HK-2 (cell line): ENCODE measurements at regions not wholly inside any gene's neighbourhood (a gene's known extent, or its start where the extent isn't known, plus 50 kb on each side); places are given as distances from the start of the nearest gene placed in this dataset.

Experiments used
- DNase-seq: peaks from one replicate; pipeline ENCODE4 v3.0.0-alpha.2; 2018; ENCODE audit not compliant: unreplicated experiment

DNA sequence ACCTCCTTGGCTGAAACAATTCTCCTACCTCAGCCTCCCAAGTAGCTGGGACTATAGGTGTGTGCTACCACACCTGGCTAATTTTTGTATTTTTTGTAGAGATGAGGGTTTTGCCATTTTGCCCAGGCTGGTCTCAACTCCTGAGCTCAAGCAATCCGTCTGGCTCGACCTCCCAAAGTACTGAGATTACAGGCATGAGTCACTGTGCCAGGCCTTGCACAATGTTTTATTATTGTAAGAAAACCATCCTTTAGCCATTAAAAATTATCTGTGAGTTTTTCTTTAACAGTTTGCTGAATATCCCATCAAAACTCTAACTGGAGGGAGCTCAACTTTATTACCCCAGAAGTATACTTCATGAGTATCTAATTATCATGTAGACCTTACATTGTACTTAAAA, 900.3 kb downstream of the PCDH7 start:
- DNase-seq, result no peak

DNA sequence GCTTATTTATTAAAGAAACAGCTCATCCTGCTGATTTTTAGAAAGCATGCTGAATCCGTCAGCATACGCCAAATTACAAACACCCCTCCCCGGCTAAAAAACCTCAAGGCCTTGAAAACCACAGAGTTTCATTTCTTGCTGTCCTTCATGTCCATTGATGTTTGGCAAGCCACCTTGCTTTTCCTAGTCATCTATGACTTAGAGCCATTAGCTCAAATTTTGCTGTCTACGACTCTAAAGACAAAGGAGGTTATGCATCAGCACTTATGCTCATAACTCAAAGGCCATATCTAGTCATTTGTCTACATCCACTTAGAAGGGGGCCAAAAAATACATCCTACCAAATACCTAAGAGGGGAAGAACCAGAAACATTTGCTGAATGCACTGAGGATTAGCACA, 925.1 kb downstream of the PCDH7 start:
- no peak for DNase-seq

DNA sequence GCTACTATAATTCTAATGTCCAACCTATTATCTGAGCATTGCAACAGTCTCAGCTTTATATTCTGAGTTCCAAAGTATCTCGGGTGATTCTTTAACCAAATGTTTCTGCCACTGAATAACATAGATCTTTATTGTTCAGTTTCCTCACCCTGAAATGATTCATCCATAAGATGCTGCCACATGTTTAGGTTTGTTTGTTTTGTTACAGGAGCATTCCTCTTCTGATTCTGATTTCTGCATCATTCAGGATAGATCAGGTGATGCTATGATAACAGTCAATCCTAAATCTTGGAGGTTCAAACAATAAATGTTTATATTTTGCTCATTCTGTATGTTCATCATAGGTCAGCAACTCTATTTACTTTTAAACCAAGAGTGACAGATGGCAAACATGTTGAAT, 927.6 kb downstream of the PCDH7 start:
- DNase-seq, result no peak

DNA sequence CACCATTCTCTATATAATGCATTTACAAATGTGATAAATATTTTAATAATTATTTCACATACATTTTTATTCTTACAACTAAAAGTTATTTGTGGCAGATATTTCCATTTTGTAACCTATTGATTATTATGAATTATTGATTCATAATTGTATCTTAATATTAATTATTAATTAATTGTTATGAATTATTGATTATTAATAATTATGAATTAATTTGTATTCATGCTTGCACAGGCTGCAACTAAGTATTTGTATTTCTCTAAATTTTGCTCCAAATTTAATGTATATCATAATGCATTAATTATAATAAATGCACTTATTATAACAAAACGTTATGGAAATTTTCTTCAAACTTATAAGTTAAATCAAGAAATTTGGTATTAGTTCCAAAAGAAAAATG, 929.7 kb downstream of the PCDH7 start:
- DNase-seq, result no peak

DNA sequence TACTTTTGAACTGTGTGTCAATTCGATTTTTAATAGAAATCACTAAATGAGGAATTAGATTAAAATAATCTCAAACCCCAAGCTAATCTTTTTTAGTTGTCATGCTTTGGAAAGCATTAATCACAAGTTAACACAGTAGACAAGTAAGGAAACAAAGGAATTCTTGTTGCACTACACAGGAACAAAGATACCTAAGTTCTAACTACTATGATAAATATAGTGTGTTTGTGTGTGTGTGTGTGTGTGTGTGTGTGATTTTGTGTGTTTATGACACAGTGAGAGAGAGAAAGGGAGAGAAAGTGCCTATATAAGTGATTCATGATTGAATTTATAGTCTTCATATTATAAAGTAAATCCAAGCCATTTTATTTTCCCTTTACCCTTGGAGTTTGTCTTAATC, 931.4 kb downstream of the PCDH7 start:
- DNase-seq, result no peak

DNA sequence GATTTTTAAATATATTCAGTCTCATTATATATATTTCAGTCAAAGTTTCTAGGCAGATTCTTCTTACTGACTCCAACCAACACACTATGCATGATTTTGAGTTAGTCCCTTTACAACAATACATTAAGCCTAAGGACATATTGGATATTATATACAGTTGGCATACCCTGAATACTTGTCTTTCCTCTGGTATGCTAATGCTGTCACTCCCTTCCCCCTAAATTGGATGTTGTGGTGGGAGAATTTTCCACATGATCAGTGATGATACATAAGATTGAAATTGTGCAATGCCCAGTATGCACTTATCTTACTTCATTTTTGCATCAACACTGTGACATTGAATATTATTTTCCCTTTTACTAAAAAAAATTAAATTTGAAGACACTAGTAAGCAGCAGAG, 935.2 kb downstream of the PCDH7 start:
- no peak for DNase-seq

DNA sequence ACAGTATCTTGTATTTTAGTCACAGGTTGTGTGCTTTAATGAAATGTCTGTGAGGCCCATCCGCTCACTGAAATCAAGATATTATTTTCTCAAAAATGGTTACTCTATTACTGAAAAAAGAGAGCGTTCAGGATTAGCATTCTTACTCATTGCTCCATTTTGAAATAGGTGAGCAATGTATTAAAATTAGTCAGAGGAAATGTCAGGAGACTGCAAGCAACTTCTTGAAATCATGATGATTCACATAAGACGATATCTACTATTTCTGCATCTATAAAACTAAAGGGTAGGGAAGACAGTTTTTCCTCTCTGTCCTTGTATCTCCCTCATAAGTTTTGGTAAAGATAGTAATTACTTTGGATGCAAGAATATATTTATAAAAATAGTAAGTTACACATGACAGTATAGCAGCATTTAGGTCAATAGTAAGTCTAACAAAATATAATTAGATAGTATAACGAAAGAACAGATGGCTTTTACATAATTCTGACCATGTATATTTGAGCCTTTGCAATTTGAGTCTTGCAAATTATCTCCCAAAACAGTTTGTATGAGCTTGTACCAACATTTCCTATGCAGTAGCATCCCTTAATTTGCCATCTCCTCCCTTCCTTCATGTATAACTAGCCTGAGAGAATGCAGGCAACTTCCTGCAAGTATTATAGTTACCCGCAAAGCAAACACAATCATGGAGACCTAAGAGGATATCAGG, 937.8 kb downstream of the PCDH7 start:
- DNase-seq, result no peak

DNA sequence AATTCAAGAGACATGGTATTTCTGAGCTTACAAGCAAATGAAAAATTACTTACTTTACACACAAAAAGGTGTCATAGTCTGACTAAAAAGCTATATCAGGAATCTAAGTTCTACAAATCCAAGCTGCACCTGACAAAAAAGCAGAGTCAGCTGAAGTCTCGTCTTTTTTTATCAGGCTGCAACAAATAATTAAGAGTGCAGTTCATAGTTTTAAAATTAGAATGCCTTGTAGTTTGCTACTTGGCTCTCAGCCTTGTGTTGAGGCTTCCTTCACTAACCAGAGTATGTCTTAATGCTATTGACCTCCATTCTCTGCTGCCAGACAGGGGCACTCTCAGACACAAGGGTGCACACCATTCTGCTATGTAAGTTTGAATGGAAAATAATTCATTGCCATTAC, 940.7 kb downstream of the PCDH7 start:
- DNase-seq, result no peak

DNA sequence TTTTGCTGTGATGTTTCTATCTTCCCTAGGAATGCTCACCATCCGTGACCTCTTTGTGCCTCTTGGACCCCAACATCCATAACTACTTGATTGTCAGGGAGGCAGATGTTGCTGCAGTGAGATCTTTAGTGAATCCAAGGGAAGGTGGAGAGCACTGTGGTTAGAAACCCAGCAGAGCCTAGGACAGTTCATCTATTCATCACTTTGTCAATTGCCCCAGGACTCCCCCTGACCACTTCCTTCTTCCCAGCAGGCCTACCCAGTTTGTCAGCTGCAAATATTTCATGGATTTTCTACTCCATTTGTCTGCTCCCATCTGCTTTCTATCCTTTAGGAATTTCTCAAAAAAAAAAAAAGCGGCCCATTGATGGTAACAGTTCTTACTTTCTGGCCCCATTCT, 942.8 kb downstream of the PCDH7 start:
- no peak for DNase-seq

DNA sequence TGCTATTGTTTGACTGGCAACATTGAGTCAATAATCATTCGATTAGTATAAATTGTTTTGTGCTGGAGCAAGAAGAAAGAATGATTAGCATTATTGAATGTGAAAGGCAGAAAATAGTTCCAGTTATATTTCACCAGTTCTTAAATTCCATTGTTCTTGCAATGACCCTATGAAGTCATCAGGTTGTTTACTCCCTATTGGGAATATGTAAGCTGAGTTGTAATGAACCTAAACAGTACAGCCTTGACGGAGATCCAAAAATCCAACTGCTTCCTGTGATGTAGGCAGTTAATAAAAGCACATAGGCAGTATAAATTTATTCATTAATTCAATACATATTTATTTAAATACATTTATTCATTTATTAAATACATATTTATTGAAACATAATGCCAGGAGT, 947.5 kb downstream of the PCDH7 start:
- DNase-seq, result no peak

DNA sequence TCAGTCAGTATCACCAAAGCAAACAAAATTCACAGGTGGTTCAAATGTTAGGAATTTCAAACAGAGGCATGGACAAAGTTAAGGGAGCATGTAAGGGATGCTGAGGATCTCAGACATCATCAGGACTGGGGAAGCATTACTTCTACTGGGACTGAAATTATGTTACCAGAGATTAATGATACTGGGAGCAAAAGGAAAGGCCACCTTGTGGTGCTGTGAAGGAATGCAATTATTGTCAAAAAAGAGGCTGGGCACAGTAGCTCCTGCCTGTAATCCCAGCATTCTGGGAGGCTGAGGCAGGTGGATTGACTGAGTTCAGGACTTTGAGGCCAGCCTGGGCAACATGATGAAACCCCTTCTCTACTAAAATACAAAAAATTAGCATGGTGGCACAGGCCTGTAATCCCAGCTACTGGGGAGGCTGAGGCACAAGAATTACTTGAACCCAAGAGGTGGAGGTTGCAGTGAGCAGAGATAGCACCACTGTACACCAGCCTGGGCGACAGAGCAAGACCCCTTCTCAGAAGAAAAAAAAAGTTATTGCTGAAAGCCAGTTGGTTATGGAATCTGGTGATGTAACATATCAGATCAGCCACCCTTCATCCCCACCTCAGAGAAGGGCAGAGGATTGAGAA, 954.3 kb downstream of the PCDH7 start:
- peak; percentile 17 for DNase-seq

DNA sequence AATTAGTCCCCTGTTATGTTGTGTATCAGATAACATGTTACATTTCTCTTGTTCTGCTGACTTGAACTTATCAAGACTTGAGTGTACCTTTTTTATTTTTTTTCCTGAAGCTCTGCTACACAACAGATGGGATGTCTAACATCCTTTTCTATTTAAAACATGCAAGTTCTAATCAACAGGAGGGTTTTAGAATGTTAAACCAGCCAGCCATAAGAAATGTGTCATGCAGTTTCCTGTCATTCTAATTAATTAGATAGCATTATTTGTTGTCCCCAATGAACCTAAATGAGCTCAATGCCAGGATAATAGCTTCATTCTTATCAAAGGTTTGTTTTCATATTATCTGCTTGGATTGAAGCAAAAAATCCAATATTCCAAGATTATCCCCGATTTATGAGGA, 958.2 kb downstream of the PCDH7 start:
- DNase-seq, result no peak

DNA sequence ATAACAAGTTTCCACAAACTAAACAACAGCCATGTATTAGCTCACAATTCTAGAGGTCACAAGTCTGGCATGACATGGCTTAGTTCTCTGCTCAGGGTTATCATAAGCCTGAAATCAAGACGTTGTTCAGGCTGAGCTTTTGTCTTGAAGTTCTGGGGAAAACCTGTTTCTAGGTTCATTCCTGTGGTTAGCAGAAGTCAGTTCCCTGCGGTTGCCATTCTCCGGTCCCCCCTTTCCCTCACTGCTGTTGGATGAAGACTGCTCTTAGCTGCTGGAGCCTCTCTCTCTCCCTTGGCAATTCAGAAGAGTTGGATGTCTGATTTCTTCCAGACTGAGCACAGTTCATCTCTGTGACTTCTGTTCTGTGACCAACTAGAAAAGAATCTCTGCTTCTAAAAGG, 962.6 kb downstream of the PCDH7 start:
- DNase-seq, result no peak

DNA sequence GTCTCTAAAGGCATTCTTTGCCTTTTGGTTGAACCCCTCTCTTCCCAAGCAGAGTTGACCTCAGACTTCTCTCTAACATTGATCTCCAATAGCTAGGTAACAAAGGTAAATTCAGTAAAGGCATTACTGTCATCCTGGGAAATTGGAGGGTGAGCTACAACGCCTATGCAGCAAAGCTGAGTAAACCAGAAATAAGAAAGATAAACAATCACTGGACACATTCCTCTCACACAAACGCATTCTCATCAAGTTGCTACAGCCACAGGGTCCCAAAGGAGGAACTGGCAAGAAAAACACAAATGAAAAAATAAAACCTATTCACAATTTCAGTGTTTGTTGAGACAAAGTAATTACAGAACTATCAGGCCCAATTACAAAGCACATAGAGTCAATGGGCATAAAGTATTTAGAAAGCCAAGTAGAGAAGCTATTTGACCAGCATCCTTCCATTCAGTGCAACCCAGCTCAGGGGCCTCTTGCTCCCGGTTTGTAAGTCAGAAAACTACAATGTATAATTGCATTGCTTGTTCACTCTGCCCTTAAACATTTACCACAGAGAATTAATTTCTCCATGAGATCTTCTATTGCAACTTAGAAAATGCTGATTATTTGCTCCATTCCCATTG, 967.7 kb downstream of the PCDH7 start:
- DNase-seq, result no peak

DNA sequence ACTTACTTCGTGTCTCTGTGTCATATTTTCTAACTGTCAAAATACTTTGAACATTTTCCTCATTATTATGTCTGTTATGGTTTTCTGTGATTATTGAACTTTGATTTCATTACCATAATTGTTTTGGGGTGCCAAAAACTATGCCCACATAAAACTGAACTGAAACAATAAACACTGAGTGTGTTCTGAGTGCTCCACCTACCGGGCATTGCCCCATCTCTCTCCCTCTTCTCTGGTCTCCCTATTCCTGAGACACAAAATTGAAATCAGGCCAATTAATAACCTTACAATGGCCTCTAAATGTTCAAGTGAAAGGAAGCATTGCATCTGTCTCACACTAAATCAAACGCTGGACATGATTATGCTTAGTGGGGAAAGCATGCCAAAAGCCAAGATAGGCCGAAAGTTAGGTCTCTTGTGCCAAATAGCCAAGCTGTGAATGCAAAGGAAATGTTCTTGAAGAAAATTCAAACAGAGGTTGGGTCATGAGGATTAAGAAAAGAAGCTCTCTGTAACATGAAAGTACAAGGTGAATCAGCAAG, 972.3 kb downstream of the PCDH7 start:
- no peak for DNase-seq

DNA sequence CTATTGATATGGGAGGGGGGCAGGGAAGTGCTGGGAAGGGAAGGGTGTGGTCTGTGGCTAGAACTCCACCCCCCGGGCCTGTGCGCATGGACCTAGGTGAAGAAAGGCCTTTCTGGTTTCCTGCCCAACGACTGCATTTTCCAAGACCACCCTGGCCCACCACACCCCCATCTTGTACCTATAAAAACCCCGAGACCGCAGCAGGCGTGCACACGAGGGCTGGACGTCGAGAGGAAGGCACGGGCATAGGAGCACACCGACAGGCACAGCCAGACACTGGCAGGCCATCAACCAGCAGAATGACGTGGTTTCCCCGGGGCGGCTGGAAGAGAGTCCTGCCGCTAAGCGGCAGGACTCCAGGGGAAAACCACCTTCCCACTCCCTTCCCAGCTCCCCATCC, 981.1 kb downstream of the PCDH7 start:
- no peak for DNase-seq

DNA sequence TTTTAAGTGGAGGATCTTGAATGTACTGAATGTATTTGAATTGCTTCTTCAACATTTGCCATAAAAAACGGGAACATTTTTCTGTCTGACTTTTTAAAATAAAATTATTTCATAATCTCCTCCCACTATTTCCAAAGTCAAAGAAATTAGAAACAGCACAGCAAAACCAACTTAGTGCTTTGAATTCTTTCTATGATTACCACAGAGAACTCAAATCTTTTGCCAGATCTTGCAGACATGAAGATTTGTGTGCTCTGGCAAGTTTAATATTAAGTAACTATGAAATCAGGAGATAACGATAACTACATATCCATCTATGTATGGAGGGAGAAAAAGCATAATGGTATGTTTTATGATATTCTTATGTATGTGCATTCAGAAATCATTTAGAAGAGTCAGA, 982.2 kb downstream of the PCDH7 start:
- DNase-seq, result no peak

DNA sequence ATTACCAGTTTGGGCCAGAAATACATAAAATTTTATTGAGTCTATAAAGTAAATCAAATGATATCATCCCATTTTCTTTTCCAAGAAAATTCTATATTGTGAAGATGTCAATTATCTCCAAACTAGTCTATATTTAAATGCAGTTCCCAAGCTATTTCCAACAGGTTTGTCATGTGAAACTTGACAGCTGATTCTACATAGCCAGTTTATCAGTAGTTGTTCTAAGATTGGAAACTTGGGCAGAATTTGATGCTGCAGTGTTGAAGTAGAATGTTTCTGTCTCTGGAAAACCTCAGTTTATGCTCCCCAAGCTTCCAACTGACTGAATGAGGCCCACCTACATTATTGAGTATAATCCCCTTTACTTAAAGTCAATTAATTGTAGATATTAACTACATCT, 994.1 kb downstream of the PCDH7 start:
- DNase-seq, result no peak

DNA sequence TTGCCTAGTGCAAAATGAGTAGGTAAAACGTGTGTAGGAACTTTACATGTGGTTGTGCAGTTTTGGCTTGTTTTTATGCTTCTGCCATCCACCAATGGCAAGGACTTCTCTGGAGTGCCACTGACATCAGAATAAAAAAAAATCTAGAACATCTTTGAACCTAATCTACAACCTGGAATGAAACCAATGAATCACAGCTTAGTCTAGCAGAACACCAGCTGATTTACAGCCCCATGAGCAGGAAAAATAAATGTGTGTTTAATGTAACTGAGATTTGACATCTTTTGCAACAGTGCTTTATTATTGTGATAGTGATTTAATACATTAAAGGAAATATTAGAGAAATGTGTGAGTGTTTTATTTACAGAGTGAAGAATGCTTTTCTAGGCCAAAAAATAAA, 995.1 kb downstream of the PCDH7 start:
- no peak for DNase-seq

DNA sequence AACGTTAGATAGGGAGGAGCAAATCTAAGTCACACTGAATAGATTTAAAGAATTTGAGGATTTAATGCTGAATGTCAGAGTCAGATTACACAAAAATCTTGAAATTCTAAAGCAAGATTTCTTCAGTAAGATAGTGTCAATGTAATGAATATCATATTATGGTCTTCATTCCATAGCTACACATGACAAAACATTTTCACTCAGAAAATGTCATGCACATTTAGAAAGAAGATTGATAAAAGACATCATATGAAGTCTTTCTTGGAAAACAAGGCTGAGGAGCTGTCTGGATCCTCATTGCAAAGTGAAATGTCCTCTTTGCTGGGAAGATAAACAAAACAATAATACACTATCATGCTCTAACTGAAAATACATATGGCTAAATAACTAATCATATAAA, 1006.9 kb downstream of the PCDH7 start:
- no peak for DNase-seq

DNA sequence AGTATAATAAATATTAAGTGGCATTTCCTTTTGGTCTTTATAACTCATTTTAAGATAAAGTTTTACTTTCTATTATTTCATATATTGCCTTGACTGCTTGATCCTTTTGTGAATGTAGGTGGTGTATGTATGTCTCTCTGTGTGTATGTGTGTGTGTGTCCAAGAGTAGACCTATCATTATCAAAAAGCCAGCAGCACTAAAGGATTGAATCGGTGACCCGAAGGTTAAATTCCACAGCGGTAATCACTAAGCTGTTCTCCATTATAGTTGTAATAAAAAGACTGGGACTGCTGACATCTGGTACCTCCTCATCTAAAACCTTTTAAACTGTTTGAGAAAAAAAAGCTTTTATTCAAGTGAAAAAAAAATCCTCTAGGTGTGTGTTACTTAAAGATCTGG, 1014.8 kb downstream of the PCDH7 start:
- DNase-seq, result no peak

DNA sequence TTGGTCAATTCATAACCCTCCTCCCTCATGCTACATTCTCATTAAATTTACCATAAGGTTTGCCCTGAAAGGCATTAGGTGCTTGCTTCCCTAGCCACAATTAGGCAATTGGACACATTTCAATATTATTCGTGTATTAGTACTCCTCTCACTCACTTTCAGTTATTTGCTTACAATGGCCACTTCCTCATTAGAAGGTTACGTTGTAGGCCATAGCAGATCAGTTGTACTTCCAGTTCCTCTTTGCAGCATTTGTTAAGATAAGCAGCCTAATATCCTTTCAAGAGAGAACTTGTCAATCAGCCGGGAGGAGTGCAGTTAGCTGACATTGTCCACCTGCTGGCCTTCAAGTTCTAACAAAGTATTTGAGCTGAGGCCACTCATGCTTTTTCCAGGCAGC, 1017.2 kb downstream of the PCDH7 start:
- DNase-seq, result no peak

DNA sequence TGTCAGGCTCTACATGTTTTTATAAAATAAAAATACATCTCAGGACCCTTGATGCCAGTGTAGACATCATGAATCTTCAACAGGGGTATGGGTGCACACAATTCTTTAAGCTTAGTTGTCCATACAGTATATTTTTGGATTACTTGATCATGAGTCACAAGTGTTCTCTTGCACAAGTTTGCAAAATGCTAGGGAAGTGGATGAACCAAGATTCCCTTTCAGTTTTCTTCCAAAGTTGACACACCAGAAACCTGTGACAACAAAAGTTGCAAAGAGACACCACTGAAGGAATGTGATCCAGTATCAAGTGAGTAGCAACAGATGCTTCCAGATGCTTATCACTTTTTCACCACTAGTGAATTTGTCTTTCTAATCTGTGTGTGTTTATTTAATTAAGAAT, 1021.2 kb downstream of the PCDH7 start:
- DNase-seq, result no peak
